AG04450 (cell line): ENCODE measurements at regions not wholly inside any gene's neighbourhood (a gene's known extent, or its start where the extent isn't known, plus 50 kb on each side); places are given as distances from the start of the nearest gene placed in this dataset.

Experiments
- CTCF ChIA-PET: fragments of 300-600, 350-600 bp; formaldehyde crosslinking; extraction: SDS; loops from one replicate; lab custom pipeline; 2022; ENCODE audit warnings: antibody characterized with exemption, inconsistent platforms; lab: Charles Lee
- POLR2A ChIA-PET: fragments of 350-600 bp; formaldehyde crosslinking; extraction: SDS; loops from one replicate; lab custom pipeline; 2021; ENCODE audit warnings: antibody characterized with exemption, inconsistent platforms; lab: Yijun Ruan, JAX
- DNase-seq: peaks from one replicate; pipeline ENCODE4 v3.0.0-alpha.2; 2011; ENCODE audit warnings: low read depth, low spot score
- H3K27ac ChIP-seq: one replicate; pipeline ENCODE4 v1.5.1; 2012; ENCODE audit warnings: low read depth, low read length, control low read depth
- H3K27me3 ChIP-seq: one replicate; pipeline ENCODE4 v1.6.0; 2012; ENCODE audit warnings: low read length; ENCODE audit not compliant: control insufficient read depth, insufficient read depth
- H3K4me3 ChIP-seq: 2 replicates; pipeline ENCODE4 v1.5.1; 2011; ENCODE audit warnings: mild to moderate bottlenecking, low read depth, low read length, control low read depth
- H3K9me3 ChIP-seq: 2 replicates; pipeline ENCODE4 v1.5.1; 2012; ENCODE audit warnings: low read length; ENCODE audit not compliant: control insufficient read depth, insufficient read depth
- TF ChIP-seq, protein P1 (sequence below): IDR thresholded peaks from 2 replicates; pipeline ENCODE4 v1.5.1; 2011; ENCODE audit warnings: low read depth, low read length, control low read depth, inconsistent platforms

DNA sequence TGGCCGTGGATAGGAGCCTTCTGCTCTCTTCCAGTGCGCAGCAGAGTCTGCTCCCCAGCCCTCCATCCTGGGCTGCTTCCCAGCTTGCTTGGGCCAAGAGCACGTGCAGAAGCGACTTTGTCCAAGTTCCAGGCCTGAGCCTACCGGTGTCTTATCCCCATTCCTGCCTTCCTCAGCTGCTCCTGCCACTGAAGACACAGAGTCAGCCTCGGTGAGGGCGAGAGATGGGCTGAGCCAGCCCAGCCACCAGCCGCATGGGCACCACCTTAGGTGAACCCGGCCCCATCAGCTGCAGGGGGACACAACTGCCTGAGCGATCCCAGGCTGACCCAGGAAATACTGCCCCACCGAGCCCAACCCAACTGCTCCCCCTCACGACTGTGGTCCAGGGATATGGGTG, 847.8 kb downstream of the TBC1D22A start:
- ChIA-PET POLR2A (no interaction called here), CTCF (no interaction called here)
- DNase-seq: no peak
- TF ChIP-seq, protein P1, sequence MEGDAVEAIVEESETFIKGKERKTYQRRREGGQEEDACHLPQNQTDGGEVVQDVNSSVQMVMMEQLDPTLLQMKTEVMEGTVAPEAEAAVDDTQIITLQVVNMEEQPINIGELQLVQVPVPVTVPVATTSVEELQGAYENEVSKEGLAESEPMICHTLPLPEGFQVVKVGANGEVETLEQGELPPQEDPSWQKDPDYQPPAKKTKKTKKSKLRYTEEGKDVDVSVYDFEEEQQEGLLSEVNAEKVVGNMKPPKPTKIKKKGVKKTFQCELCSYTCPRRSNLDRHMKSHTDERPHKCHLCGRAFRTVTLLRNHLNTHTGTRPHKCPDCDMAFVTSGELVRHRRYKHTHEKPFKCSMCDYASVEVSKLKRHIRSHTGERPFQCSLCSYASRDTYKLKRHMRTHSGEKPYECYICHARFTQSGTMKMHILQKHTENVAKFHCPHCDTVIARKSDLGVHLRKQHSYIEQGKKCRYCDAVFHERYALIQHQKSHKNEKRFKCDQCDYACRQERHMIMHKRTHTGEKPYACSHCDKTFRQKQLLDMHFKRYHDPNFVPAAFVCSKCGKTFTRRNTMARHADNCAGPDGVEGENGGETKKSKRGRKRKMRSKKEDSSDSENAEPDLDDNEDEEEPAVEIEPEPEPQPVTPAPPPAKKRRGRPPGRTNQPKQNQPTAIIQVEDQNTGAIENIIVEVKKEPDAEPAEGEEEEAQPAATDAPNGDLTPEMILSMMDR: no peak
- H3K4me3 ChIP-seq: no peak overlapping the region
- H3K27me3 ChIP-seq: no peaks in the 10 kb centered on the region
- no peak overlapping the region for H3K27ac ChIP-seq
- peaks cover 84% of the 10 kb centered on the region for H3K9me3 ChIP-seq

- DNase-seq: no peak
- Histone ChIP-seq H3K27ac (no peak overlapping the region), H3K4me3 (no peak overlapping the region), H3K27me3 (no peaks in the 10 kb centered on the region), H3K9me3 (peaks cover 82% of the 10 kb centered on the region)
- POLR2A ChIA-PET: no interaction called here
- CTCF ChIA-PET: no interaction called here
- TF ChIP-seq, protein P1: no peak
Measured at GRCh38 chr22:47609653-47610052, 847.2 kb downstream of the TBC1D22A start.

- Histone ChIP-seq H3K27ac (no peak overlapping the region), H3K4me3 (no peak overlapping the region), H3K9me3 (peaks cover 75% of the 10 kb centered on the region), H3K27me3 (no peaks in the 10 kb centered on the region)
- TF ChIP-seq, protein P1: no peak
- no peak for DNase-seq
- CTCF ChIA-PET: interaction anchor here (0.6 kb wide), 1 partner anchor 165 kb away, joined by 5 read pairs; no protein-coding TSS in a partner anchor
- POLR2A ChIA-PET: no interaction called here
Measured at GRCh38 chr22:47608421-47608820, 846.0 kb downstream of the TBC1D22A start.

- no peaks in the 10 kb centered on the region for H3K27me3 ChIP-seq
- ChIA-PET CTCF (interaction anchor here (0.6 kb wide), 1 partner anchor 166 kb away, joined by 5 read pairs; no protein-coding TSS in a partner anchor), POLR2A (no interaction called here)
- no peak overlapping the region for H3K4me3 ChIP-seq
- no peak for DNase-seq
- TF ChIP-seq, protein P1: no peak
- no peak overlapping the region for H3K27ac ChIP-seq
- H3K9me3 ChIP-seq: peaks cover 69% of the 10 kb centered on the region
Measured at GRCh38 chr22:47607486-47607885, 845.0 kb downstream of the TBC1D22A start.

GRCh38 chr22:47606426-47606825, 844.0 kb downstream of the TBC1D22A start:
- Histone ChIP-seq H3K27ac (no peak overlapping the region), H3K4me3 (no peak overlapping the region), H3K9me3 (peaks cover 69% of the 10 kb centered on the region), H3K27me3 (no peaks in the 10 kb centered on the region)
- POLR2A ChIA-PET: no interaction called here
- TF ChIP-seq, protein P1: no peak
- no peak for DNase-seq
- CTCF ChIA-PET: interaction anchor here (0.6 kb wide), 1 partner anchor 1739 kb away, joined by 4 read pairs; no protein-coding TSS in a partner anchor
